Natural killer cell (primary cell): ENCODE measurements at regions not wholly inside any gene's neighbourhood (a gene's known extent, or its start where the extent isn't known, plus 50 kb on each side); places are given as distances from the start of the nearest gene placed in this dataset.

ENCODE experiments used
- ATAC-seq, 3 donors: fragments of 150-1000 bp in 2 of 3; fragments of 200-7000 bp in 1 of 3; cut with Tn5 transposase; 1 replicate in 1 of 3; 2 replicates in 2 of 3; pipeline ENCODE4 v1.10.0; 2021; ENCODE audit warnings: mild to moderate bottlenecking in 2 of 3, moderate library complexity in 2 of 3
- DNase-seq, 2 donors: peaks; one replicate each; pipeline versions ENCODE4 v3.0.0 to v3.0.0-alpha.2; 2013 to 2021; ENCODE audit warnings: mixed read lengths in 1 of 2
- H3K27ac ChIP-seq: one replicate; pipeline ENCODE4 v1.5.1; 2013; ENCODE audit warnings: mild to moderate bottlenecking, low read length
- H3K27me3 ChIP-seq: one replicate; pipeline ENCODE4 v1.6.1; 2013; ENCODE audit warnings: low read length; ENCODE audit not compliant: control insufficient read depth, insufficient read depth
- H3K36me3 ChIP-seq: one replicate; pipeline ENCODE4 v1.6.1; 2013; ENCODE audit warnings: low read length; ENCODE audit not compliant: control insufficient read depth, insufficient read depth
- H3K4me1 ChIP-seq: one replicate; pipeline ENCODE4 v1.6.1; 2013; ENCODE audit warnings: low read length; ENCODE audit not compliant: control insufficient read depth, insufficient read depth
- H3K4me3 ChIP-seq: one replicate; pipeline ENCODE4 v1.5.1; 2013; ENCODE audit warnings: low read length
- H3K9me3 ChIP-seq: one replicate; pipeline ENCODE4 v1.6.1; 2013; ENCODE audit warnings: low read length; ENCODE audit not compliant: control insufficient read depth, insufficient read depth
- H3K27ac Mint-ChIP-seq, 2 donors: one replicate each; pipeline ENCODE4 v1.8.0; 2022; ENCODE audit warnings: mild to moderate bottlenecking in 2 of 2, mixed read lengths in 2 of 2, moderate library complexity in 1 of 2
- H3K27me3 Mint-ChIP-seq, 2 donors: one replicate each; pipeline ENCODE4 v1.8.0; 2022; ENCODE audit warnings: low read depth in 2 of 2, mixed read lengths in 2 of 2
- H3K36me3 Mint-ChIP-seq: one replicate; pipeline ENCODE4 v1.8.0; 2022; ENCODE audit warnings: mixed read lengths
- H3K4me1 Mint-ChIP-seq, 2 donors: one replicate each; pipeline ENCODE4 v1.8.0; 2022; ENCODE audit warnings: mixed read lengths in 2 of 2
- H3K4me3 Mint-ChIP-seq: one replicate; pipeline ENCODE4 v1.8.0; 2022; ENCODE audit warnings: mild to moderate bottlenecking, moderate library complexity, mixed read lengths
- H3K9me3 Mint-ChIP-seq, 2 donors: one replicate each; pipeline ENCODE4 v1.8.0; 2022; ENCODE audit warnings: mixed read lengths in 2 of 2
- CTCF ChIP-seq: fragments of 200-600 bp; IDR thresholded peaks from one replicate; pipeline ENCODE4 v1.8.0; 2022; ENCODE audit warnings: antibody characterized with exemption
- WGBS: methylation state at CpG from one replicate; pipeline ENCODE4 v1.1.7; 2013; ENCODE audit warnings: missing lambda C conversion rate; ENCODE audit not compliant: insufficient coverage; 5-methylcytosine and 5-hydroxymethylcytosine counted together
- intact Hi-C: fragments of 100-400 bp; cut with micrococcal nuclease; formaldehyde crosslinking; loops from one replicate; pipeline ENCODE4 v1.14.2; 2022

- no peak for DNase-seq
- intact Hi-C loops = no loop called here
- TF ChIP-seq CTCF = no peak
- H3K4me3 Mint-ChIP-seq = no peak overlapping the region
- 82% methylated on average over 10 of the region's 10 CpGs for WGBS
- no peaks in the 10 kb centered on the region for H3K4me1 ChIP-seq
- H3K27ac ChIP-seq = no peak overlapping the region
- no peaks in the 10 kb centered on the region for H3K36me3 Mint-ChIP-seq
- H3K27me3 ChIP-seq = no peaks in the 10 kb centered on the region
- H3K4me1 Mint-ChIP-seq = no peaks in the 10 kb centered on the region
- H3K36me3 ChIP-seq = no peaks in the 10 kb centered on the region
- H3K27me3 Mint-ChIP-seq = no peaks in the 10 kb centered on the region
- no peak overlapping the region for H3K4me3 ChIP-seq
- no peak overlapping the region for H3K27ac Mint-ChIP-seq
- H3K9me3 ChIP-seq = no peaks in the 10 kb centered on the region
- H3K9me3 Mint-ChIP-seq = no peaks in the 10 kb centered on the region
- no peak for ATAC-seq
Observed at GRCh38 chr1:30467101-30467500, 256.3 kb downstream of the MATN1 start.

- Mint-ChIP-seq H3K36me3 (no peaks in the 10 kb centered on the region), H3K27ac (no peak overlapping the region), H3K27me3 (no peaks in the 10 kb centered on the region), H3K9me3 (no peaks in the 10 kb centered on the region), H3K4me1 (no peaks in the 10 kb centered on the region), H3K4me3 (no peak overlapping the region)
- H3K9me3 ChIP-seq = no peaks in the 10 kb centered on the region
- H3K27ac ChIP-seq = no peak overlapping the region
- H3K27me3 ChIP-seq = no peaks in the 10 kb centered on the region
- H3K36me3 ChIP-seq = no peaks in the 10 kb centered on the region
- TF ChIP-seq CTCF = no peak
- DNase-seq (no peak), ATAC-seq (no peak)
- no peak overlapping the region for H3K4me3 ChIP-seq
- 68% methylated on average over 3 of the region's 3 CpGs for WGBS
- no peaks in the 10 kb centered on the region for H3K4me1 ChIP-seq
- intact Hi-C loops = no loop called here
Observed at GRCh38 chr1:30466610-30467009, 256.8 kb downstream of the MATN1 start.

GRCh38 chr1:30466026-30466425 lies 257.4 kb downstream of the MATN1 start:
- no peaks in the 10 kb centered on the region for H3K36me3 ChIP-seq
- Mint-ChIP-seq H3K4me1 (no peaks in the 10 kb centered on the region), H3K9me3 (no peaks in the 10 kb centered on the region), H3K27me3 (no peaks in the 10 kb centered on the region), H3K36me3 (no peaks in the 10 kb centered on the region), H3K27ac (no peak overlapping the region), H3K4me3 (no peak overlapping the region)
- ATAC-seq (no peak), DNase-seq (no peak)
- 53% methylated on average over 4 of the region's 4 CpGs for WGBS
- no peak overlapping the region for H3K27ac ChIP-seq
- no peaks in the 10 kb centered on the region for H3K9me3 ChIP-seq
- H3K4me3 ChIP-seq = no peak overlapping the region
- intact Hi-C loops = no loop called here
- no peaks in the 10 kb centered on the region for H3K27me3 ChIP-seq
- H3K4me1 ChIP-seq = no peaks in the 10 kb centered on the region
- TF ChIP-seq CTCF = no peak

- DNase-seq (no peak), ATAC-seq (no peak)
- H3K27ac ChIP-seq = no peak overlapping the region
- H3K4me1 ChIP-seq = no peaks in the 10 kb centered on the region
- no peak overlapping the region for H3K4me3 Mint-ChIP-seq
- 89% methylated on average over 2 of the region's 2 CpGs for WGBS
- no peaks in the 10 kb centered on the region for H3K36me3 Mint-ChIP-seq
- intact Hi-C loops = no loop called here
- no peaks in the 10 kb centered on the region for H3K27me3 ChIP-seq
- H3K36me3 ChIP-seq = no peaks in the 10 kb centered on the region
- no peaks in the 10 kb centered on the region for H3K4me1 Mint-ChIP-seq
- H3K27ac Mint-ChIP-seq = no peak overlapping the region
- H3K27me3 Mint-ChIP-seq = no peaks in the 10 kb centered on the region
- H3K9me3 ChIP-seq = no peaks in the 10 kb centered on the region
- no peaks in the 10 kb centered on the region for H3K9me3 Mint-ChIP-seq
- H3K4me3 ChIP-seq = no peak overlapping the region
- TF ChIP-seq CTCF = no peak
Observed at GRCh38 chr1:30465096-30465495, 258.3 kb downstream of the MATN1 start.
